GM12878 (cell line): ENCODE measurements at regions not wholly inside any gene's neighbourhood (a gene's known extent, or its start where the extent isn't known, plus 50 kb on each side); places are given as distances from the start of the nearest gene placed in this dataset.

Experiments used
- GATAD2B ChIP-seq: fragments of 450-650 bp; conservative IDR thresholded peaks from 2 replicates; pipeline ENCODE4 v1.6.1; 2017; ENCODE audit warnings: low read depth, mild to moderate bottlenecking, moderate library complexity
- KDM1A ChIP-seq: fragments of 200-600 bp; sonication (generic); IDR thresholded peaks from 2 replicates; pipeline ENCODE4 v1.6.1; 2016; ENCODE audit warnings: borderline replicate concordance
- MTA2 ChIP-seq: fragments of 450-650 bp; IDR thresholded peaks from 2 replicates; pipeline ENCODE4 v1.6.1; 2016; ENCODE audit warnings: low read depth, mild to moderate bottlenecking, moderate library complexity
- RAD21 ChIP-seq: IDR thresholded peaks from 2 replicates; pipeline ENCODE4 v1.6.1; 2011; ENCODE audit warnings: mild to moderate bottlenecking, low read depth, low read length, moderate library complexity; ENCODE audit not compliant: insufficient read depth
- STAT1 ChIP-seq: fragments of 450-650 bp; conservative IDR thresholded peaks from 2 replicates; pipeline ENCODE4 v1.6.1; 2014; ENCODE audit warnings: antibody characterized with exemption, mild to moderate bottlenecking
- STAT3 ChIP-seq: IDR thresholded peaks from 2 replicates; pipeline ENCODE4 v1.6.1; 2011; ENCODE audit warnings: low read depth, low read length, improper control_type of control experiment

DNA sequence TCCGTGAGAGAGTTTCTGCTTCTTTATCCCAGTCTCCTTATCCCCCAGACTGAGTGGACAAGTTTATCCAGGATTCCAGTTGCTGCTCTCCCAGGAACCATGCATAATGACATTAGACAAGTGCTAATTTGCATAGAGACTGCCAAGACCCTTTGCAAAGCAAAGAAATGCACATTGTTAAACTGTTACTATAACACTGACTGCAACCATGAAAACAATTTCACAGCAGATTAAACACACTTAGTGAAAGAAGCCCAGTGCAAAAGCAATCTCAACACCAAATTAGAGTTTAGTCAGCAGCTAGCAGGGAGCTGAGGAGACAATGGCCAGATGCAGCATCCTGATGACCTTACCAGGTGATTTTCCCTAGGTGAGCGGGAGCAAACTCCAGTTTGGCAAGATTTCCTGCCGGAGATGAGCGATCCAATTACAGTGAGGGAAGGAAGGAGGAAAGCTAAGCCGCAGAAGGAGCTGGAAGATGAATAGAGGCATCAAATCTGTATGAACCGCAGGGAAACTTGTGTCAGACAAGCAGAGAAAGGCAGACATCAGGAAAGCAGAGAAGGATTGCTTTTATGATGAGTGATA, 273.8 kb upstream of the B3GAT1 start:
- TF ChIP-seq STAT3: no peak
- TF ChIP-seq STAT1: no peak
- no peak for TF ChIP-seq MTA2
- TF ChIP-seq RAD21: no peak
- no peak for TF ChIP-seq KDM1A
- TF ChIP-seq GATAD2B: no peak
